ENCODE measurements at regions not wholly inside any gene's neighbourhood (a gene's known extent, or its start where the extent isn't known, plus 50 kb on each side); places are given as distances from the start of the nearest gene placed in this dataset.

DNA sequence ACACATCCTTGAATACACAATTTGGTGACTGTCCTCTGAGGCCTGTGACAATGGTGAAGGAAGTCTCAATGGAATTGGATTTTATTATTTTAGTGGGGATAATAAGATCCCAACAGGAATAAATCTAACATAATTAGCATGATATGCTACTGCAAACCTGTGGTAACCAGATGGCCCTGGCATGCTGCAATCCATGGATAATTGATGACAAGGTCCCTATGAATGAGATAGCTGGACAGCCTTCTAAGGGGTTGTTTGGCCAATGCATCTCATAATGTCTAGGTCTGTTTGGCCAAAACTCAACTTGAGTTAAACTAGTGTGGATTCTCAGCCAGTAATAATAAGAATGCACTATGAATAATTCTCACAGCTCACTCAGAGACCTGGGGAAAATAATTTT is 145.3 kb upstream of the GALNTL6 start:
- DNase-seq (ENCODE audit: low read depth, low spot score), result no peak
- no peak overlapping the region for H3K4me2 ChIP-seq (ENCODE audit: low read length)
- no peaks in the 10 kb centered on the region for H3K4me1 ChIP-seq (ENCODE audit: control insufficient read depth in 1 of 2, insufficient read depth in 2 of 2, low read length in 2 of 2)
- ChIA-PET POLR2A (no interaction called here), CTCF (no interaction called here), RAD21 (ENCODE audit: low non-redundant PET in 1 of 2, low total read pairs in 2 of 2, uncharacterized antibody in 2 of 2, unreplicated experiment in 2 of 2) (no interaction called here)
- no peak overlapping the region for H2AFZ ChIP-seq (ENCODE audit: low read depth, low read length, poor library complexity, severe bottlenecking)
- no peaks in the 10 kb centered on the region for H3K9me3 ChIP-seq (ENCODE audit: control insufficient read depth in 1 of 2, insufficient read depth in 1 of 2, low read depth in 1 of 2, low read length in 2 of 2)
- intact Hi-C loops (cut with micrococcal nuclease), result no loop called here
- H4K20me1 ChIP-seq (ENCODE audit: insufficient read depth), result no peaks in the 10 kb centered on the region
- no peak overlapping the region for H3K4me3 ChIP-seq (replicated peaks in 1 of 2; ENCODE audit: low read depth in 1 of 2, low read length in 2 of 2)
- TF ChIP-seq EZH2 (IDR thresholded peaks at IDR 0.05) (no peak), JUND (IDR thresholded peaks at IDR 0.05) (no peak), SRF (IDR thresholded peaks at IDR 0.05; ENCODE audit: low read depth) (no peak), RAD21 (IDR thresholded peaks at IDR 0.05; ENCODE audit: low read depth) (no peak)
- TF ChIP-seq, protein P1, sequence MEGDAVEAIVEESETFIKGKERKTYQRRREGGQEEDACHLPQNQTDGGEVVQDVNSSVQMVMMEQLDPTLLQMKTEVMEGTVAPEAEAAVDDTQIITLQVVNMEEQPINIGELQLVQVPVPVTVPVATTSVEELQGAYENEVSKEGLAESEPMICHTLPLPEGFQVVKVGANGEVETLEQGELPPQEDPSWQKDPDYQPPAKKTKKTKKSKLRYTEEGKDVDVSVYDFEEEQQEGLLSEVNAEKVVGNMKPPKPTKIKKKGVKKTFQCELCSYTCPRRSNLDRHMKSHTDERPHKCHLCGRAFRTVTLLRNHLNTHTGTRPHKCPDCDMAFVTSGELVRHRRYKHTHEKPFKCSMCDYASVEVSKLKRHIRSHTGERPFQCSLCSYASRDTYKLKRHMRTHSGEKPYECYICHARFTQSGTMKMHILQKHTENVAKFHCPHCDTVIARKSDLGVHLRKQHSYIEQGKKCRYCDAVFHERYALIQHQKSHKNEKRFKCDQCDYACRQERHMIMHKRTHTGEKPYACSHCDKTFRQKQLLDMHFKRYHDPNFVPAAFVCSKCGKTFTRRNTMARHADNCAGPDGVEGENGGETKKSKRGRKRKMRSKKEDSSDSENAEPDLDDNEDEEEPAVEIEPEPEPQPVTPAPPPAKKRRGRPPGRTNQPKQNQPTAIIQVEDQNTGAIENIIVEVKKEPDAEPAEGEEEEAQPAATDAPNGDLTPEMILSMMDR (IDR thresholded peaks at IDR 0.05 in 2 of 3, conservative IDR thresholded peaks at IDR 0.05 in 1 of 3; ENCODE audit: borderline replicate concordance in 1 of 3, insufficient read depth in 1 of 3, low read depth in 2 of 3, low read length in 2 of 3), result no peak
- TF ChIP-seq, protein P2, sequence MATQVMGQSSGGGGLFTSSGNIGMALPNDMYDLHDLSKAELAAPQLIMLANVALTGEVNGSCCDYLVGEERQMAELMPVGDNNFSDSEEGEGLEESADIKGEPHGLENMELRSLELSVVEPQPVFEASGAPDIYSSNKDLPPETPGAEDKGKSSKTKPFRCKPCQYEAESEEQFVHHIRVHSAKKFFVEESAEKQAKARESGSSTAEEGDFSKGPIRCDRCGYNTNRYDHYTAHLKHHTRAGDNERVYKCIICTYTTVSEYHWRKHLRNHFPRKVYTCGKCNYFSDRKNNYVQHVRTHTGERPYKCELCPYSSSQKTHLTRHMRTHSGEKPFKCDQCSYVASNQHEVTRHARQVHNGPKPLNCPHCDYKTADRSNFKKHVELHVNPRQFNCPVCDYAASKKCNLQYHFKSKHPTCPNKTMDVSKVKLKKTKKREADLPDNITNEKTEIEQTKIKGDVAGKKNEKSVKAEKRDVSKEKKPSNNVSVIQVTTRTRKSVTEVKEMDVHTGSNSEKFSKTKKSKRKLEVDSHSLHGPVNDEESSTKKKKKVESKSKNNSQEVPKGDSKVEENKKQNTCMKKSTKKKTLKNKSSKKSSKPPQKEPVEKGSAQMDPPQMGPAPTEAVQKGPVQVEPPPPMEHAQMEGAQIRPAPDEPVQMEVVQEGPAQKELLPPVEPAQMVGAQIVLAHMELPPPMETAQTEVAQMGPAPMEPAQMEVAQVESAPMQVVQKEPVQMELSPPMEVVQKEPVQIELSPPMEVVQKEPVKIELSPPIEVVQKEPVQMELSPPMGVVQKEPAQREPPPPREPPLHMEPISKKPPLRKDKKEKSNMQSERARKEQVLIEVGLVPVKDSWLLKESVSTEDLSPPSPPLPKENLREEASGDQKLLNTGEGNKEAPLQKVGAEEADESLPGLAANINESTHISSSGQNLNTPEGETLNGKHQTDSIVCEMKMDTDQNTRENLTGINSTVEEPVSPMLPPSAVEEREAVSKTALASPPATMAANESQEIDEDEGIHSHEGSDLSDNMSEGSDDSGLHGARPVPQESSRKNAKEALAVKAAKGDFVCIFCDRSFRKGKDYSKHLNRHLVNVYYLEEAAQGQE (IDR thresholded peaks at IDR 0.05; ENCODE audit: low read depth), result no peak
- H3K9me2 ChIP-seq (ENCODE audit: insufficient read depth), result no peaks in the 10 kb centered on the region
- no peaks in the 10 kb centered on the region for H3K27me3 ChIP-seq (ENCODE audit: insufficient read depth, low read length)
- no TSS peak for BruUV-seq (replicated peaks)
- H3K9ac ChIP-seq (ENCODE audit: low read length), result no peak overlapping the region
- no peak overlapping the region for H3K27ac ChIP-seq (ENCODE audit: low read depth, low read length)
- no peak for ATAC-seq
- no peaks in the 10 kb centered on the region for H3K36me3 ChIP-seq (ENCODE audit: control insufficient read depth in 1 of 2, insufficient read depth in 2 of 2, low read length in 2 of 2)
- H3K79me2 ChIP-seq (ENCODE audit: insufficient read depth, low read length), result no peaks in the 10 kb centered on the region
